CD4-positive, alpha-beta T cell treated with Interleukin-17A for 4 hours (primary cell): ENCODE measurements at regions not wholly inside any gene's neighbourhood (a gene's known extent, or its start where the extent isn't known, plus 50 kb on each side); places are given as distances from the start of the nearest gene placed in this dataset.

Experiments used
- DNase-seq: peaks from one replicate; pipeline ENCODE4 v3.0.0-alpha.2; 2020; ENCODE audit warnings: mixed read lengths

GRCh38 chr4:113849771-113850170 is 88.2 kb upstream of the CAMK2D start:
- no peak for DNase-seq

GRCh38 chr4:113847710-113848109 is 86.2 kb upstream of the CAMK2D start:
- no peak for DNase-seq

GRCh38 chr4:113846433-113846832 is 84.9 kb upstream of the CAMK2D start:
- DNase-seq: no peak

GRCh38 chr4:113845138-113845537 is 83.6 kb upstream of the CAMK2D start:
- no peak for DNase-seq

GRCh38 chr4:113844369-113844768 is 82.8 kb upstream of the CAMK2D start:
- no peak for DNase-seq

GRCh38 chr4:113840861-113841260 is 79.3 kb upstream of the CAMK2D start:
- DNase-seq: no peak

GRCh38 chr4:113838460-113838859 is 76.9 kb upstream of the CAMK2D start:
- DNase-seq: no peak

- DNase-seq: no peak
These were observed 75.9 kb upstream of the CAMK2D start for GRCh38 chr4:113837397-113837796.

- no peak for DNase-seq
These were observed 73.5 kb upstream of the CAMK2D start for GRCh38 chr4:113835005-113835404.

- DNase-seq: no peak
These were observed 72.8 kb upstream of the CAMK2D start for GRCh38 chr4:113834298-113834697.

- DNase-seq: no peak
These were observed 71.3 kb upstream of the CAMK2D start for GRCh38 chr4:113832803-113833202.

- no peak for DNase-seq
These were observed 69.9 kb upstream of the CAMK2D start for GRCh38 chr4:113831457-113831856.

GRCh38 chr4:113828702-113829101 is 67.2 kb upstream of the CAMK2D start:
- no peak for DNase-seq

- DNase-seq: no peak
These were observed 65.7 kb upstream of the CAMK2D start for GRCh38 chr4:113827285-113827684.

GRCh38 chr4:113826421-113826820 is 64.9 kb upstream of the CAMK2D start:
- no peak for DNase-seq

- DNase-seq: peak; percentile 29
These were observed 63.7 kb upstream of the CAMK2D start for GRCh38 chr4:113825272-113825671.

- DNase-seq: no peak
These were observed 62.9 kb upstream of the CAMK2D start for GRCh38 chr4:113824396-113824795.

- DNase-seq: no peak
These were observed 61.7 kb upstream of the CAMK2D start for GRCh38 chr4:113823291-113823659.

GRCh38 chr4:113822555-113823290 is 61.2 kb upstream of the CAMK2D start:
- no peak for DNase-seq

- DNase-seq: no peak
These were observed 60.3 kb upstream of the CAMK2D start for GRCh38 chr4:113821856-113822255.

- DNase-seq: no peak
These were observed 58.6 kb upstream of the CAMK2D start for GRCh38 chr4:113820108-113820507.

- no peak for DNase-seq
These were observed 54.3 kb upstream of the CAMK2D start for GRCh38 chr4:113815826-113816225.

- no peak for DNase-seq
These were observed 49.8 kb upstream of the CAMK2D start for GRCh38 chr4:113811359-113811758.
